ENCODE measurements at regions not wholly inside any gene's neighbourhood (a gene's known extent, or its start where the extent isn't known, plus 50 kb on each side); places are given as distances from the start of the nearest gene placed in this dataset.
"Not testable (repeated sequence)": the region's sequence is repeated elsewhere in the genome, so short reads cannot be mapped to it uniquely, and the experiment has no call there.

GRCh38 chr9:63450836-63451235, 1834.2 kb downstream of the FOXD4L5 start:
- DNase-seq (ENCODE audit: low read depth); in situ Hi-C loops (cut with HindIII; ENCODE audit: low pct_unique_long_range_greater_than_20kb, low sequenced_read_pairs): not testable (repeated sequence)

DNA sequence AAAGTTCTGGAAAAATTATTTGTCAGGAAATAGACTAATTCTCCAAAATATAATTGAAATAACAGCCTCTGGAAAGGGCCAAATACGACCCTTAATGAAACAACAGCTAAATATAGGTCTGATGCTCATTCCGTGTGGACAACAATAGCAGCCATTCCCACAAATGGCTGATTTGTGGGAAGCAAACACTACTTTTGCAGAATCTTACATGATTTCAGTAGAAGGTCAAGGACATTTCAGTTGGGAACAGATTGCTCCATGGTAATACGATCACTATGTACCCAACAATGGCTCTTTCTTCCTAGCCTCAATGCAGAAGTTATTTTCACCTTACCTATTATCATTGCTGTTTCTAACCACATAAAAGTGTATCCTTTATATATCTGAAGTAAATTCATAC, 1859.9 kb downstream of the FOXD4L5 start:
- DNase-seq (ENCODE audit: low read depth); in situ Hi-C loops (cut with HindIII; ENCODE audit: low pct_unique_long_range_greater_than_20kb, low sequenced_read_pairs): not testable (repeated sequence)

- DNase-seq (ENCODE audit: low read depth); in situ Hi-C loops (cut with HindIII; ENCODE audit: low pct_unique_long_range_greater_than_20kb, low sequenced_read_pairs): not testable (repeated sequence)
These were observed 1894.1 kb downstream of the FOXD4L5 start for GRCh38 chr9:63390897-63391296.

- not testable (repeated sequence) for DNase-seq (ENCODE audit: low read depth)
These were observed 1899.5 kb downstream of the FOXD4L5 start for GRCh38 chr9:63385479-63385878.

GRCh38 chr9:63379864-63380263, 1905.1 kb downstream of the FOXD4L5 start:
- in situ Hi-C loops (cut with HindIII; ENCODE audit: low pct_unique_long_range_greater_than_20kb, low sequenced_read_pairs); DNase-seq (ENCODE audit: low read depth): not testable (repeated sequence)

More at GRCh38 chr9:63385479-63385878, 1899.5 kb downstream of the FOXD4L5 start:
- in situ Hi-C loops (cut with HindIII; ENCODE audit: low pct_unique_long_range_greater_than_20kb, low sequenced_read_pairs) = not testable (repeated sequence)

- in situ Hi-C loops (cut with HindIII; ENCODE audit: low pct_unique_long_range_greater_than_20kb, low sequenced_read_pairs); DNase-seq (ENCODE audit: low read depth): not testable (repeated sequence)
These were observed 1930.8 kb downstream of the FOXD4L5 start for GRCh38 chr9:63354219-63354618.

DNA sequence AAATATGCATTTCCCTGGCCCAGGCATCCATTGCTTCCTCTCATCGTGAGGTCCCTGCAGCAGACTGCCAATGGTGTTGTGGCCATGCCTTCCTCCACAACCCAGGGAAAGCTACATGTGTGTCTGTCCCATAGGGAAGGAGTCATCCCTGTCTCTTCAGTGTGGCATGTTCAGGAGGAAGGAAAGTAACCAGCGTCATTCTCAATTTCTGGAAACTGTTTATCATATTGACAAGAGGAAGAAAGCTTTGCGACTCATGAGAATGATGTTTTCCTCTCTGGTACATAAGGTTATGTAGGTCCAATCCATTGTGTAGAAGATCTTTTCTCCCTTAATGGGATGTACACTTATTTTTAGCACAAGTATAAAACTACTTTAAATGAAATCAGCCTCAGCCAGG, 1937.7 kb downstream of the FOXD4L5 start:
- in situ Hi-C loops (cut with HindIII; ENCODE audit: low pct_unique_long_range_greater_than_20kb, low sequenced_read_pairs); DNase-seq (ENCODE audit: low read depth): not testable (repeated sequence)

GRCh38 chr9:63346310-63347048, 1938.5 kb downstream of the FOXD4L5 start:
- in situ Hi-C loops (cut with HindIII; ENCODE audit: low pct_unique_long_range_greater_than_20kb, low sequenced_read_pairs) = not testable (repeated sequence)
- DNase-seq (ENCODE audit: low read depth) = peak; percentile 95

- in situ Hi-C loops (cut with HindIII; ENCODE audit: low pct_unique_long_range_greater_than_20kb, low sequenced_read_pairs); DNase-seq (ENCODE audit: low read depth): not testable (repeated sequence)
These were observed 1940.6 kb downstream of the FOXD4L5 start for GRCh38 chr9:63344408-63344807.

DNA sequence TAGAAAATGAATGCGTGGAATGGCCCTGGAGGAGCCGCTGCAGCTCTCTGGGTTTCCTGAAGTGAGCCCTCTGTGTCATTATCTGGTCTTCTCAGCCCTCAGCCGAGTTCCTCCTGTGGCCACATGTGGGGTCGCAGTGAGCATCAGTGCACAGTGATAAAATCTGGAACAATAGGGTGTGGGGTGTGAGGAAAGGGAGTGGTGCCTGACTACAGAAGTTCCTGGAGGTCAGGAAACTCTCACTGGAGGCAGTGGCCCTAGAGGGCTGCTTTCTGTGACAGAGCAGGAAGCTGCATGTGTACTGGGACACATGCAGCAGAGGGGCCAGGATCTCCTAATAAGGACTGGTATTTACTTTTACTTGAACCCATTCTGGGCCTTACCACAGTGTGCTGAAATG, 1942.5 kb downstream of the FOXD4L5 start:
- DNase-seq (ENCODE audit: low read depth); in situ Hi-C loops (cut with HindIII; ENCODE audit: low pct_unique_long_range_greater_than_20kb, low sequenced_read_pairs): not testable (repeated sequence)

DNA sequence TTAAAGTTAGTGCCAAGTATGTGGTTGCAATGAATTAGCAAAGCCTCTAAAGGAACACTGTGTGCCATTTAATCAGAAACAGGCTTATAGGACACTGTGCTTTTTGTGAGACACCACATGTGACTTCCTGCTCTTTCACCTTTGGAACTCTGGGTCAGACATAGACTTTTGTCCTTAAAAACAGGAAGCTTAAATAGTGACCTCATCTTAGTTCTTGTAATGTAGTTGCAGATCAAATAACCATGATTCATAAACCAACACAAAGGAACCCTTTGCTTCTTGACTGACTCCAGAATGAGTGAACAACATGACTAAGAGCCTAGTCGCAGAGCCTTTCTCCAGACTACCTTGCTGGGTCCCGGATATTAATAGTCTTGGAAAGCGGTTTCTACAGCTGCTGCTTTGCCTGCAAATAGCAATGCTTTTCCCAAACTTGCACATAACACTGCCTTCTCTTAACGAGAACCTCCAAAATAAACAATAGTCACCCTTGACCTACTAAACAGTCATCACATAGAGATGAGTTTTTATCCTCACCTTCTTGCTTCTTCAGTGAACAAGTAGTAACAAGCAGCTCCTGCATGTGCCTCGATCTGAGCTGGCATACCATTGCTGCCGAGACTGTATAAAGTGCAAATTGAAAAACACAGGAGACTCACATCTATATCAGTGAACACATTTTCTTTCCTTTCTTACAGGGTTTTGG, 1947.0 kb downstream of the FOXD4L5 start:
- peak; percentile 61 for DNase-seq (ENCODE audit: low read depth)
- in situ Hi-C loops (cut with HindIII; ENCODE audit: low pct_unique_long_range_greater_than_20kb, low sequenced_read_pairs) = not testable (repeated sequence)

- DNase-seq (ENCODE audit: low read depth); in situ Hi-C loops (cut with HindIII; ENCODE audit: low pct_unique_long_range_greater_than_20kb, low sequenced_read_pairs): not testable (repeated sequence)
These were observed 1949.7 kb downstream of the FOXD4L5 start for GRCh38 chr9:63335286-63335685.

GRCh38 chr9:63334187-63334586, 1950.8 kb downstream of the FOXD4L5 start:
- DNase-seq (ENCODE audit: low read depth); in situ Hi-C loops (cut with HindIII; ENCODE audit: low pct_unique_long_range_greater_than_20kb, low sequenced_read_pairs): not testable (repeated sequence)

- DNase-seq (ENCODE audit: low read depth); in situ Hi-C loops (cut with HindIII; ENCODE audit: low pct_unique_long_range_greater_than_20kb, low sequenced_read_pairs): not testable (repeated sequence)
These were observed 1951.9 kb downstream of the FOXD4L5 start for GRCh38 chr9:63333083-63333482.

DNA sequence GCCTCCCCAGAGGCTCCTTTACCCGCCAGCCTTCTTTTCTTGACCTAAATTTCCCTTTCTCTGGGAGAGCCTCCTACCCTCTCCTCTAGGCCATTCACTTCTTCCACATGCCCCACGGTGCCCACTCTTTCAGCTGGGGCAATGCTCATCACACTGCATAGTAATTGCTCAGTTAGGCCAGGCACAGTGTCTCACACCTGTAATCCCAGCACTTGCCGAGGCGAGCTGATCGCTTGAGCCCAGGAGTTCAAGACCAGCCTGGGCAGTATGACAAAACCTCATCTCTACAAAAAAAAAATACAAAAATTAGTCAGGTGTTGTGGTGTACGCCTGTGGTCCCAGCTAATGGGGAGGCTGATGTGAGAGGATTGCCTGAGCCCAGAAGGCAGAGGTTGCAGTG, 1956.7 kb downstream of the FOXD4L5 start:
- DNase-seq (ENCODE audit: low read depth); in situ Hi-C loops (cut with HindIII; ENCODE audit: low pct_unique_long_range_greater_than_20kb, low sequenced_read_pairs): not testable (repeated sequence)

DNA sequence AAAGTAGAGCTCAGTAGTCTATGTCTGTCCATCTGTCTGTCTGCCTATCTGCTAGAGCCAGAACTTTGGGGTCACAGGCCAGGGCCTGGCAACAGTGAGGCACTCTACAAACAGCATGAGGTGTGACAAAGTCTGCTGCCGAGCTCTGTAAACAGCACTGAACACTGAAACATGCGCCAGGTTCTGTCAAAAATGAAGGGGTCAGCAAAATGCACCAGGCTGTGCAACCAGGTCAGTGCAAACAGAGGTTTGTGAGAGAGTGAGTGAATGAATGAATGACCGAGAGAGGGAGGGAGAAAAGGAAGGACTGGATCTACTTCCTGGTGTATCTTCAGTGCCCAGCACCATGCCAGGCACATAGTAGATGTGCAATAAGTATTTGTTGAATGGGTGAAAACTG, 1957.8 kb downstream of the FOXD4L5 start:
- in situ Hi-C loops (cut with HindIII; ENCODE audit: low pct_unique_long_range_greater_than_20kb, low sequenced_read_pairs); DNase-seq (ENCODE audit: low read depth): not testable (repeated sequence)

- in situ Hi-C loops (cut with HindIII; ENCODE audit: low pct_unique_long_range_greater_than_20kb, low sequenced_read_pairs); DNase-seq (ENCODE audit: low read depth): not testable (repeated sequence)
These were observed 1958.3 kb downstream of the FOXD4L5 start for GRCh38 chr9:63326665-63327064.

DNA sequence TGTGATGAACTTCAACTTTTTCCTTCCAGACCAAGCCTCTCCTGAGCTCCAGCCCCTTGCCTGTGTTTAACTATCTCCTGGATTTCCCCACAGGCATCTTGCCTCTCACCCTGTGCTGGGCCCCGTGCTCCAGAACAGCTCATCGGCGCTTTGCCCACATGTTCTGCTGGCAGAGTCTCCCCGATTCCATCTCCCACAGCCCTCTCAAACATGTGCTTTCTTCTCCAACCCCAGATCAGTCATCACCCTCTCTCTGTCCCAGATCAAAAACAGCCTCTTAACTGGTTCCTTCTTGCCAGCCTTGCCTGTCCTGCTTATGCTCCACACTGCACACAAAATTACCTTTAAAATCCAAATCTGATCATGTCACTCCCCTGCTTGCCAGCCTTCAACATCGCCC, 1959.3 kb downstream of the FOXD4L5 start:
- in situ Hi-C loops (cut with HindIII; ENCODE audit: low pct_unique_long_range_greater_than_20kb, low sequenced_read_pairs); DNase-seq (ENCODE audit: low read depth): not testable (repeated sequence)

- DNase-seq (ENCODE audit: low read depth); in situ Hi-C loops (cut with HindIII; ENCODE audit: low pct_unique_long_range_greater_than_20kb, low sequenced_read_pairs): not testable (repeated sequence)
These were observed 1966.9 kb downstream of the FOXD4L5 start for GRCh38 chr9:63318093-63318492.

Measured in Caki2 (cell line).